ENCODE measurements at regions not wholly inside any gene's neighbourhood (a gene's known extent, or its start where the extent isn't known, plus 50 kb on each side); places are given as distances from the start of the nearest gene placed in this dataset.

DNA sequence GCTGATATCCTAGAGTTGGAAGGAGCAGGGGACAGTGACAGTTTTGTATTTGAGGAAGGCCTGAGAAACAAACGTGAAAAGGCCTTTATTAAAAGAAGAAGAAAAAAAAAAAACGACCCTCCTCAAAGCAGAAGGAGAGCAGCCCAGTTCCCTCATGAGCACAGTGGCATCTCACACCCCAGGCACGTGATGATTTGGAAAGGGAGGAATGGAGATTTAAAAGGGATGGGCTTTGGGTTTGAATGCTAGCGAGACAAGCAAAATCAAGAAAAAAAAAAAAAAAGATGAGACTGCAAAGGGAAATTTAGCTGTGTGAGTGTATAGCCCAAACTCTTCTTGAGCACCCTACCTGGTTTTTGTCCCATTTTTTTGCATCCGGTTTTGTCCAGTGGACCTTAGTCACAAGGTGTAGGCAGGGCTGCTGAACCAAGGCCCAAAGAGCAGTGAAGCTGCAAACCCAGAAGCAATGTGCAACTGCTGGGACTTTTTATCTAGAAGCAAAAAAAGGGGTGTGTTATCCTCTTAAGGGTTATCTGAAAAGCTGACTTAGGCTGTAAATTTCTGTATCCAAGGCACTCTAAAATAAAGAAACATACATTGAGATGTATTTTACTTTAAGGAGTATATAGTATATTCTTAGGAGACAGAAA is 54.5 kb upstream of the RREB1 start:
- H3K27ac ChIP-seq (ENCODE audit: low read length): no peak overlapping the region
- WGBS (ENCODE audit: insufficient coverage): no CpG with 5 or more reads among the region's 5 CpGs
- peak overlapping the region; percentile 71 to 86 for H3K27ac Mint-ChIP-seq

More for the DNA sequence above, 54.5 kb upstream of the RREB1 start:
- Histone ChIP-seq H3K4me3 (ENCODE audit: control insufficient read depth in 1 of 2, extremely low read depth in 1 of 2, low read length in 1 of 2) (no peak overlapping the region), H3K9me3 (no peaks in the 10 kb centered on the region), H3K27me3 (replicated peaks in 1 of 2; ENCODE audit: control insufficient read depth in 2 of 2, extremely low read depth in 1 of 2, insufficient read depth in 2 of 2, low read length in 1 of 2) (peaks cover 0 to 17% of the 10 kb centered on the region in 2 experiments), H3K4me1 (ENCODE audit: control insufficient read depth in 1 of 2, extremely low read depth in 1 of 2, insufficient read depth in 2 of 2, low read length in 2 of 2) (peaks cover 2 to 16% of the 10 kb centered on the region in 2 experiments), H3K36me3 (ENCODE audit: control insufficient read depth in 2 of 2, extremely low read depth in 1 of 2, insufficient read depth in 1 of 2, low read length in 1 of 2) (no peaks in the 10 kb centered on the region)
- H3K27me3 Mint-ChIP-seq: no peaks in the 10 kb centered on the region
- POLR2A ChIA-PET: interaction anchor here (0.7 kb wide), 3 partner anchors 20 to 242 kb away, joined by 6 to 9 read pairs (median 6); no protein-coding TSS in a partner anchor
- peaks cover 9 to 23% (median 15%) of the 10 kb centered on the region in 3 donors for H3K4me1 Mint-ChIP-seq
- DNase-seq (no peak), ATAC-seq (replicated peaks in 1 of 4) (no peak)
- peak overlapping the region; percentile 58 to 79 (median 78) for H3K4me3 Mint-ChIP-seq
- no peaks in the 10 kb centered on the region for H3K9me3 Mint-ChIP-seq
- H3K36me3 Mint-ChIP-seq: no peaks in the 10 kb centered on the region
- CTCF ChIA-PET: no interaction called here
